IMR-90 (cell line): ENCODE measurements at regions not wholly inside any gene's neighbourhood (a gene's known extent, or its start where the extent isn't known, plus 50 kb on each side); places are given as distances from the start of the nearest gene placed in this dataset.

Experiments used
- ATAC-seq: fragments of 200-7000 bp; cut with Tn5 transposase; 2 replicates; pipeline ENCODE4 v1.9.1; 2020; ENCODE audit warnings: low read depth, mild to moderate bottlenecking, moderate library complexity
- BruUV-seq: library from RNA; stranded (reverse); fragments of 400-500 nt; replicated peaks from 2 replicates; lab custom pipeline; 2021; lab: Mats Ljungman, UMichigan
- CTCF ChIA-PET: fragments of 300-600 bp; formaldehyde crosslinking; extraction: SDS; loops from one replicate; lab custom pipeline; 2021; ENCODE audit warnings: antibody characterized with exemption; lab: Yijun Ruan, JAX
- POLR2A ChIA-PET: fragments of 300-600 bp; sonication (Branson Sonifier 250); formaldehyde crosslinking; loops from one replicate; lab custom pipeline; 2022; ENCODE audit warnings: antibody characterized with exemption; ENCODE audit not compliant: unreplicated experiment; lab: Charles Lee
- DNase-seq: peaks from one replicate; pipeline ENCODE4 v3.0.0; 2013
- H2AFZ ChIP-seq: replicated peaks from 2 replicates; pipeline ENCODE3; 2013; ENCODE audit warnings: low read length, mild to moderate bottlenecking; ENCODE audit not compliant: poor library complexity
- H2AK5ac ChIP-seq: 2 replicates; pipeline ENCODE4 v1.6.1; 2013; ENCODE audit warnings: low read depth, low read length, inconsistent platforms
- H2AK9ac ChIP-seq: replicated peaks from 2 replicates; pipeline ENCODE3; 2013; ENCODE audit warnings: mild to moderate bottlenecking, low read depth, low read length, moderate library complexity; ENCODE audit not compliant: poor library complexity
- H2BK120ac ChIP-seq: 2 replicates; pipeline ENCODE4 v1.6.1; 2013; ENCODE audit warnings: low read depth, low read length, inconsistent platforms
- H2BK15ac ChIP-seq: 3 replicates; pipeline ENCODE4 v1.6.1; 2013; ENCODE audit warnings: low read depth, low read length, inconsistent platforms
- H2BK20ac ChIP-seq: 2 replicates; pipeline ENCODE4 v1.6.1; 2013; ENCODE audit warnings: low read depth, mild to moderate bottlenecking, inconsistent platforms, low read length, moderate library complexity
- H2BK5ac ChIP-seq: 2 replicates; pipeline ENCODE4 v1.6.1; 2013; ENCODE audit warnings: mild to moderate bottlenecking, low read depth, low read length, inconsistent platforms; ENCODE audit not compliant: poor library complexity, severe bottlenecking
- H3K14ac ChIP-seq: replicated peaks from 2 replicates; pipeline ENCODE4 v1.6.1; 2013; ENCODE audit warnings: low read depth, low read length, inconsistent platforms
- H3K18ac ChIP-seq: 2 replicates; pipeline ENCODE4 v1.6.1; 2013; ENCODE audit warnings: low read depth, low read length, control low read depth
- H3K23ac ChIP-seq: 2 replicates; pipeline ENCODE4 v1.6.1; 2013; ENCODE audit warnings: low read depth, low read length, inconsistent platforms
- H3K27ac ChIP-seq: 2 replicates; pipeline ENCODE4 v1.5.1; 2013; ENCODE audit warnings: mild to moderate bottlenecking, control low read depth, low read length; ENCODE audit not compliant: insufficient read depth
- H3K27me3 ChIP-seq: 2 replicates; pipeline ENCODE4 v1.6.1; 2013; ENCODE audit warnings: low read length; ENCODE audit not compliant: control insufficient read depth, insufficient read depth
- H3K36me3 ChIP-seq: 2 replicates; pipeline ENCODE4 v1.6.1; 2013; ENCODE audit warnings: low read length, mixed read lengths; ENCODE audit not compliant: control insufficient read depth, insufficient read depth
- H3K4ac ChIP-seq: 2 replicates; pipeline ENCODE4 v1.6.1; 2013; ENCODE audit warnings: low read depth, low read length, inconsistent platforms
- H3K4me1 ChIP-seq: 2 replicates; pipeline ENCODE4 v1.6.1; 2013; ENCODE audit warnings: low read length, mixed read lengths; ENCODE audit not compliant: control insufficient read depth, insufficient read depth
- H3K4me2 ChIP-seq: 2 replicates; pipeline ENCODE4 v1.6.1; 2013; ENCODE audit warnings: low read depth, mild to moderate bottlenecking, control low read depth, low read length, moderate library complexity
- H3K4me3 ChIP-seq: 2 replicates; pipeline ENCODE4 v1.5.1; 2013; ENCODE audit warnings: low read depth, mild to moderate bottlenecking, control low read depth, low read length, moderate library complexity; ENCODE audit not compliant: insufficient read depth
- H3K56ac ChIP-seq: 2 replicates; pipeline ENCODE4 v1.6.1; 2013; ENCODE audit warnings: low read length, inconsistent platforms; ENCODE audit not compliant: insufficient read depth; ENCODE audit errors: extremely low read depth
- H3K79me1 ChIP-seq, 2 experiments: 2 replicates each; pipeline ENCODE4 v1.6.1; 2013; ENCODE audit warnings: low read length in 2 of 2, inconsistent platforms in 1 of 2, low read depth in 1 of 2
- H3K9ac ChIP-seq: 2 replicates; pipeline ENCODE4 v1.6.1; 2013; ENCODE audit warnings: low read depth, low read length, control low read depth
- H3K9me1 ChIP-seq: 2 replicates; pipeline ENCODE4 v1.6.1; 2013; ENCODE audit warnings: low read length, inconsistent platforms; ENCODE audit not compliant: insufficient read depth
- H3K9me3 ChIP-seq: 2 replicates; pipeline ENCODE4 v1.6.1; 2013; ENCODE audit warnings: low read length; ENCODE audit not compliant: control insufficient read depth, insufficient read depth
- H4K20me1 ChIP-seq: 2 replicates; pipeline ENCODE4 v1.6.1; 2013; ENCODE audit warnings: low read length, inconsistent platforms; ENCODE audit not compliant: insufficient read depth
- H4K5ac ChIP-seq: 2 replicates; pipeline ENCODE4 v1.6.1; 2013; ENCODE audit warnings: mild to moderate bottlenecking, low read depth, low read length, control low read depth
- H4K8ac ChIP-seq, 2 experiments: 2 replicates each; pipeline ENCODE4 v1.6.1; 2013; ENCODE audit warnings: low read depth in 2 of 2, low read length in 2 of 2, control low read depth in 1 of 2, inconsistent platforms in 1 of 2
- H4K91ac ChIP-seq: 2 replicates; pipeline ENCODE4 v1.6.1; 2013; ENCODE audit warnings: low read depth, low read length, inconsistent platforms; ENCODE audit not compliant: insufficient read depth
- NFE2L2 ChIP-seq: fragments of 150-350 bp; IDR thresholded peaks from 2 replicates; pipeline ENCODE4 v1.6.1; 2016; ENCODE audit warnings: low read depth, mild to moderate bottlenecking, low read length
- RCOR1 ChIP-seq: IDR thresholded peaks from 2 replicates; pipeline ENCODE4 v1.6.1; 2012; ENCODE audit warnings: mild to moderate bottlenecking, low read length, improper control_type of control experiment; ENCODE audit not compliant: insufficient replicate concordance
- WGBS, 2 experiments: methylation state at CpG; one replicate each; pipeline versions ENCODE4 v1.1.5 to v1.1.7; 2013; ENCODE audit warnings: missing lambda C conversion rate in 2 of 2; ENCODE audit not compliant: insufficient read length in 1 of 2; ENCODE audit errors: extremely low coverage in 2 of 2; 5-methylcytosine and 5-hydroxymethylcytosine counted together
- dilution Hi-C: fragments of 300-500 bp; cut with HindIII; formaldehyde crosslinking; loops from one replicate; pipeline ENCODE4 v1.14.3; 2018; ENCODE audit warnings: low sequenced_read_pairs; ENCODE audit not compliant: unreplicated experiment
- in situ Hi-C: fragments of 300-500 bp; cut with MboI; formaldehyde crosslinking; loops from 3 replicates; pipeline ENCODE4 v1.14.3; 2019; ENCODE audit warnings: low sequenced_read_pairs, inconsistent platforms, mixed read lengths
- intact Hi-C: fragments of 100-400 bp; cut with micrococcal nuclease; formaldehyde crosslinking; loops from 2 replicates; pipeline ENCODE4 v1.10.0; 2022

DNA sequence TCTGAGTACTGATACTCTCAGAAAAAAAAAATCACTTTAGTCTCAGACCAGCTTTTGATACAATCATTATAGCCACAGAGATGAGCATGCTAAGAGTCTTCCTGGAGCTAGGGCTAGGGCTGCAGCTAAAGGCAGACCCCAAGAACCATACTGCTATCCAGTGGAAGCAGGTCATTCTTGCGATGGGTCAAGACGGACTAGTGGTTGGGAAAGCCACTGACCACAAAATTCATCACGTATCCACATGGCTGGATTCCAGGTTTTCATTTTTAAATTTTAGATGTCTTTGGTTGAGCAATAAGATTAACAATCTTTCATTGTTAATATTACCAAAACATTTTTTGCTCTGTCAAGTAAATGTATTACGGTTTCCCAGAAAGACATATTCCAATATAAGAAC lies 598.1 kb downstream of the DNAH5 start:
- no peak overlapping the region for H3K4me3 ChIP-seq
- H4K20me1 ChIP-seq = no peaks in the 10 kb centered on the region
- H3K36me3 ChIP-seq = no peaks in the 10 kb centered on the region
- H4K8ac ChIP-seq = no peak overlapping the region
- H3K56ac ChIP-seq = no peak overlapping the region
- no peak overlapping the region for H3K4me2 ChIP-seq
- intact Hi-C loops = no loop called here
- H3K4me1 ChIP-seq = no peaks in the 10 kb centered on the region
- H2AK9ac ChIP-seq = no peak overlapping the region
- H3K18ac ChIP-seq = no peak overlapping the region
- H3K14ac ChIP-seq = no peak overlapping the region
- no peak for TF ChIP-seq RCOR1
- TF ChIP-seq NFE2L2 = no peak
- no peaks in the 10 kb centered on the region for H3K27me3 ChIP-seq
- no peak overlapping the region for H3K4ac ChIP-seq
- H3K9ac ChIP-seq = no peak overlapping the region
- H3K79me1 ChIP-seq = no peaks in the 10 kb centered on the region
- in situ Hi-C loops = no loop called here
- H2BK15ac ChIP-seq = no peak overlapping the region
- no peaks in the 10 kb centered on the region for H3K9me3 ChIP-seq
- no peak overlapping the region for H2AK5ac ChIP-seq
- no peak overlapping the region for H2BK20ac ChIP-seq
- no peak overlapping the region for H4K5ac ChIP-seq
- no peak overlapping the region for H2BK5ac ChIP-seq
- H4K91ac ChIP-seq = no peak overlapping the region
- ATAC-seq (no peak), DNase-seq (no peak)
- H3K9me1 ChIP-seq = no peaks in the 10 kb centered on the region
- CTCF ChIA-PET = no interaction called here
- H2BK120ac ChIP-seq = no peak overlapping the region
- H3K23ac ChIP-seq = no peak overlapping the region
- no TSS peak for BruUV-seq
- H2AFZ ChIP-seq = no peak overlapping the region
- WGBS, 2 experiments = no CpG with 5 or more reads among the region's 4 CpGs
- no peak overlapping the region for H3K27ac ChIP-seq
- dilution Hi-C loops = no loop called here
- POLR2A ChIA-PET = no interaction called here
